ENCODE measurements at regions not wholly inside any gene's neighbourhood (a gene's known extent, or its start where the extent isn't known, plus 50 kb on each side); places are given as distances from the start of the nearest gene placed in this dataset.
A peak's percentile ranks its signal among the peaks of the same experiment; 100 is the strongest.
"Not testable (repeated sequence)": the region's sequence is repeated elsewhere in the genome, so short reads cannot be mapped to it uniquely, and the experiment has no call there.

GRCh38 chr6:92977018-92977417, 442.3 kb downstream of the EPHA7 start:
- ATAC-seq (ENCODE audit: low read depth in 2 of 2) (no peak), DNase-seq (no peak)
- Mint-ChIP-seq H3K36me3 (no peaks in the 10 kb centered on the region), H3K4me1 (no peaks in the 10 kb centered on the region), H3K27ac (no peak overlapping the region), H3K4me3 (no peak overlapping the region), H3K27me3 (no peaks in the 10 kb centered on the region), H3K9me3 (peaks cover 0 to 5% (median under 1%) of the 10 kb centered on the region in 7 donors)

- Mint-ChIP-seq H3K4me1 (no peaks in the 10 kb centered on the region), H3K9me3 (peaks cover 0 to 3% (median 0%) of the 10 kb centered on the region in 7 donors), H3K36me3 (no peaks in the 10 kb centered on the region), H3K4me3 (no peak overlapping the region), H3K27ac (peak overlapping the region in 1 of 6 donors; percentile 42), H3K27me3 (no peaks in the 10 kb centered on the region)
- DNase-seq = no peak
- ATAC-seq (ENCODE audit: low read depth in 2 of 2) = no peak
These were observed 452.0 kb downstream of the EPHA7 start for GRCh38 chr6:92967362-92967761.

DNA sequence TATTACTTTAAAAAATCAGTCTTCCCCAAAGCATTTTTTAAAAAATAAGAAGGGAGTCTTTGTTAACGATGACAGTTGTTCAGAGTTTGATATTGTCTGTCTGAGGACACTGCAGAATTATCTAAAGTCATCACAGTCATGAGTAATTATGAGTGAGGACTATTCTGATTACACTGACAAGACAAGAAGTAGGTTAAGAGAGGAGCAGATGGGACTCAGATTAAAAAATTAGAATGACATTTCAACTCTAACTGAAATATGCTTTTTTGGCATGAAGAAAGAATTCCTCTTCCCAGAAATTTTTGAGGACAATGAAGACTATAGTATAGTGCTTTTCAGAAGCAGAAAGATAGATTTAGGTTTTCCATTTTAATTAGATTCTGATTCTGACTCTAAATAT, 456.5 kb downstream of the EPHA7 start:
- Mint-ChIP-seq H3K4me1 (no peaks in the 10 kb centered on the region), H3K27me3 (no peaks in the 10 kb centered on the region), H3K27ac (no peak overlapping the region), H3K36me3 (peaks cover 0 to 8% of the 10 kb centered on the region in 2 donors), H3K9me3 (peaks cover 7 to 22% (median 12%) of the 10 kb centered on the region in 7 donors), H3K4me3 (no peak overlapping the region)
- ATAC-seq (ENCODE audit: low read depth in 2 of 2) (no peak), DNase-seq (no peak)

DNA sequence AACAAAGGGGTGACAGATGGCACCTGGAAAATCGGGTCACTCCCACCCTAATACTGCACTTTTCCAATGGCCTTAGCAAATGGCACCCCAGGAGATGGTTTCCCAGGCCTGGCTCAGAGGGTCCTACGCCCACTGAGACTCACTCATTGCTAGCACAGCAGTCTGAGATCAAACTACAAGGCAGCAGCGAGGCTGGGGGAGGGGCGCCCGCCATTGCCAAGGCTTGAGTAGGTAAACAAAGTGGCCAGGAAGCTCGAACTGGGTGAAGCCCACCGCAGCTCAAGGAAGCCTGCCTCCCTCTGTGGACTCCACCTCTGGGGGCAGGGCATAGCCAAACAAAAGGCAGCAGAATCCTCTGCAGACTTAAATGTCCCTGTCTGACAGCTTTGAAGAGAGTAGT, 467.2 kb downstream of the EPHA7 start:
- ATAC-seq (ENCODE audit: low read depth in 2 of 2); DNase-seq; H3K4me1 Mint-ChIP-seq; H3K4me3 Mint-ChIP-seq; H3K27ac Mint-ChIP-seq; H3K27me3 Mint-ChIP-seq; H3K36me3 Mint-ChIP-seq: not testable (repeated sequence)
- H3K9me3 Mint-ChIP-seq = peaks cover 0 to 13% (median 5%) of the 10 kb centered on the region in 7 donors

DNA sequence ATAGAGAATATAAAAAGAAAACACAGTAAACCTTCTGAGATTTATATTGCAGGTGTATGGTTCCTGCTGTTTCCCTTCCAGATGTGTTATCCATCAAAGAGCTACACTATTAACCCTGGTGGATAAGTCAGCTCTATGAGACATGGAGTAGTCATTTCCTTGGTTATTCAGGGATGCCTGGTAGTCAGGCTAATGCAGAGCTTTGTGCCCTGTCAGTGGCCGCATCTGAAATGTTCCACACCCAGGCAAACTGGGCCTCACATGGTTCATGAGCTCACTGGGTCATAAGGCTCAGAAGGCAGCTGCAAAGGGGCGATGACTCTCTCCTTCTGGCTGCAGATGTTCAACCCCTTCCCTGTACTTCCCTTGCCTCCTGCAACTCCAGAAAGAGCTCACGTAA, 473.6 kb downstream of the EPHA7 start:
- DNase-seq = no peak
- Mint-ChIP-seq H3K4me1 (no peaks in the 10 kb centered on the region), H3K36me3 (no peaks in the 10 kb centered on the region), H3K9me3 (peaks cover 0 to 4% (median 0%) of the 10 kb centered on the region in 7 donors), H3K27me3 (no peaks in the 10 kb centered on the region), H3K27ac (no peak overlapping the region), H3K4me3 (no peak overlapping the region)
- ATAC-seq (ENCODE audit: low read depth in 2 of 2) = no peak

DNA sequence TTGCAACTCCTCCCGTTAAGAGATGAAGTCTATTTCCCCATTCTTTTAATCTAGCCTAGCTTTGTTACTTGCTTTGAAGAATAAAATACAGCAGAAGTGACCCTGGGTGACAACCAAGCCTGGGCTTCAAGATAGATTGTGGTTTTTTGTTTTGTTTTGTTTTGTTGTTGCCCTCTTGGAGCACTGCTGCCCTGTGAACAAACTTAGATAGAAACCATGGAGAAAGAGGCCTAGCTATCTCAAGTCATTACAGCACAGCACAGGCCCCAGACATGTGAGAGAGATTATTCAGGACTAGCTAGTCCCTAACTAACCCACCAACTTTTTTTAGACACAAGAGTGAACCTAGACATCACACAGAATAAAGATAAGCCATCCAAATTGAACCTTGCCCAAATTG, 475.2 kb downstream of the EPHA7 start:
- no peaks in the 10 kb centered on the region for H3K27me3 Mint-ChIP-seq
- no peak for ATAC-seq (ENCODE audit: low read depth in 2 of 2)
- no peak overlapping the region for H3K27ac Mint-ChIP-seq
- DNase-seq = no peak
- no peaks in the 10 kb centered on the region for H3K4me1 Mint-ChIP-seq
- no peak overlapping the region for H3K4me3 Mint-ChIP-seq
- H3K36me3 Mint-ChIP-seq = no peaks in the 10 kb centered on the region
- H3K9me3 Mint-ChIP-seq = peaks cover 0 to 2% (median 0%) of the 10 kb centered on the region in 7 donors

DNA sequence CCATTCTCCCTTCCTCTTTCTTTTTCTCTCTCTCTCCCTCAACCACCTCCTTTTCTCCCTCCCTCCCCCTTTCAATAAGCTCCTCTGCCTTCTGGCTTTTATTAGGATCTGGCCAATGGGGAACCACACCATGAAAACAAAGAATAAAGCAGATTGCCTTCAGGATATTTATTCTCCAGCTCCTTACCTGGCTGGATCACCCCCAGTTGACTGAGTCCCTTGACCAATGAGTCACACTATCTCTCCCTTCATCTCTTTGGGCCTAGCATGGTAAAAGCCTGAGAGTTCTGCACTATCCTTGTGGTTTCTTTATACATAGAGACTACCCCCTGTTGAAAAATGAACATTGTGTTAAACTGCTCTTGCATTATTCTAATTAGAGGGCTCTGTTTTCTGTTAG, 476.8 kb downstream of the EPHA7 start:
- DNase-seq = no peak
- no peak for ATAC-seq (ENCODE audit: low read depth in 2 of 2)
- Mint-ChIP-seq H3K4me3 (no peak overlapping the region), H3K9me3 (peaks cover 0 to 2% (median 0%) of the 10 kb centered on the region in 7 donors), H3K36me3 (no peaks in the 10 kb centered on the region), H3K27me3 (no peaks in the 10 kb centered on the region), H3K27ac (no peak overlapping the region), H3K4me1 (no peaks in the 10 kb centered on the region)

GRCh38 chr6:92934625-92935024, 484.7 kb downstream of the EPHA7 start:
- H3K9me3 Mint-ChIP-seq = peaks cover 0 to 22% (median 9%) of the 10 kb centered on the region in 7 donors
- H3K4me3 Mint-ChIP-seq = no peak overlapping the region
- no peaks in the 10 kb centered on the region for H3K4me1 Mint-ChIP-seq
- ATAC-seq (ENCODE audit: low read depth in 2 of 2) = no peak
- no peak for DNase-seq
- no peaks in the 10 kb centered on the region for H3K27me3 Mint-ChIP-seq
- peak overlapping the region in 1 of 6 donors; percentile 76 for H3K27ac Mint-ChIP-seq
- no peaks in the 10 kb centered on the region for H3K36me3 Mint-ChIP-seq

GRCh38 chr6:92930171-92930570, 489.2 kb downstream of the EPHA7 start:
- no peaks in the 10 kb centered on the region for H3K27me3 Mint-ChIP-seq
- no peak for ATAC-seq (ENCODE audit: low read depth in 2 of 2)
- DNase-seq = no peak
- H3K27ac Mint-ChIP-seq = no peak overlapping the region
- no peak overlapping the region for H3K4me3 Mint-ChIP-seq
- no peaks in the 10 kb centered on the region for H3K36me3 Mint-ChIP-seq
- H3K4me1 Mint-ChIP-seq = no peaks in the 10 kb centered on the region
- peaks cover 0 to 19% (median 7%) of the 10 kb centered on the region in 7 donors for H3K9me3 Mint-ChIP-seq

GRCh38 chr6:92922216-92922806, 497.0 kb downstream of the EPHA7 start:
- ATAC-seq (ENCODE audit: low read depth in 2 of 2) (no peak), DNase-seq (no peak)
- Mint-ChIP-seq H3K27me3 (no peaks in the 10 kb centered on the region), H3K27ac (no peak overlapping the region), H3K4me1 (no peaks in the 10 kb centered on the region), H3K9me3 (peaks cover 0 to 4% (median 0%) of the 10 kb centered on the region in 7 donors), H3K4me3 (no peak overlapping the region), H3K36me3 (no peaks in the 10 kb centered on the region)

DNA sequence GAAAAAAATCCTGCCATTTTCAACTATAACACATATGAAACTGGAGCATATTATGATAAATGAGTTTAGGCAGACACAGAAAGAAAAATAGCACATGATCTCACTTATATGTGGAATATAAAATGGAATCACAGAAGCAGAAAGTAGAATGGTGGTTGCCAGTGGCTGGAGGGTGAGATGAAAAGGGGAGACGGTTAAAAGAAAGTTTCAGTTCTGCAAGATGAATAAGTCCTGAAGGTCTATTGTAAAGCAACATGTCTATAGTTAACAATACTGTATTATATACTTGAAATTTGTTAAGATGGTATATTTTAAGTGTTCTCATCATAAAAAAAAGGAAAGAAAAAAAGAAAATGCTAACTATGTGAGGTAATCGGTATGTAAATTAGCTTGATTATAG, 503.9 kb downstream of the EPHA7 start:
- DNase-seq (no peak), ATAC-seq (ENCODE audit: low read depth in 2 of 2) (no peak)
- H3K27ac Mint-ChIP-seq = no peak overlapping the region
- no peaks in the 10 kb centered on the region for H3K36me3 Mint-ChIP-seq
- no peaks in the 10 kb centered on the region for H3K4me1 Mint-ChIP-seq
- peaks cover 0 to 4% (median 0%) of the 10 kb centered on the region in 7 donors for H3K9me3 Mint-ChIP-seq
- no peaks in the 10 kb centered on the region for H3K27me3 Mint-ChIP-seq
- no peak overlapping the region for H3K4me3 Mint-ChIP-seq

- Mint-ChIP-seq H3K4me3 (no peak overlapping the region), H3K27ac (no peak overlapping the region), H3K36me3 (no peaks in the 10 kb centered on the region), H3K9me3 (peaks cover 0 to 4% (median 0%) of the 10 kb centered on the region in 7 donors), H3K4me1 (no peaks in the 10 kb centered on the region), H3K27me3 (no peaks in the 10 kb centered on the region)
- no peak for ATAC-seq (ENCODE audit: low read depth in 2 of 2)
- no peak for DNase-seq
These were observed 508.1 kb downstream of the EPHA7 start for GRCh38 chr6:92911301-92911700.

- no peaks in the 10 kb centered on the region for H3K27me3 Mint-ChIP-seq
- no peaks in the 10 kb centered on the region for H3K4me1 Mint-ChIP-seq
- peaks cover 0 to 4% (median 0%) of the 10 kb centered on the region in 7 donors for H3K9me3 Mint-ChIP-seq
- ATAC-seq (ENCODE audit: low read depth in 2 of 2) (no peak), DNase-seq (no peak)
- no peak overlapping the region for H3K4me3 Mint-ChIP-seq
- no peak overlapping the region for H3K27ac Mint-ChIP-seq
- no peaks in the 10 kb centered on the region for H3K36me3 Mint-ChIP-seq
These were observed 508.7 kb downstream of the EPHA7 start for GRCh38 chr6:92910646-92911045.

- H3K4me1 Mint-ChIP-seq = no peaks in the 10 kb centered on the region
- H3K27me3 Mint-ChIP-seq = no peaks in the 10 kb centered on the region
- H3K27ac Mint-ChIP-seq = no peak overlapping the region
- H3K36me3 Mint-ChIP-seq = no peaks in the 10 kb centered on the region
- H3K4me3 Mint-ChIP-seq = no peak overlapping the region
- no peak for DNase-seq
- H3K9me3 Mint-ChIP-seq = peaks cover 0 to 3% (median 0%) of the 10 kb centered on the region in 7 donors
- ATAC-seq (ENCODE audit: low read depth in 2 of 2) = no peak
These were observed 513.0 kb downstream of the EPHA7 start for GRCh38 chr6:92906385-92906784.

GRCh38 chr6:92893741-92894140, 525.6 kb downstream of the EPHA7 start:
- peaks cover 0 to 5% (median 3%) of the 10 kb centered on the region in 7 donors for H3K9me3 Mint-ChIP-seq
- no peak for ATAC-seq (ENCODE audit: low read depth in 2 of 2)

More at GRCh38 chr6:92893741-92894140, 525.6 kb downstream of the EPHA7 start:
- no peak for DNase-seq
- H3K4me1 Mint-ChIP-seq = no peaks in the 10 kb centered on the region
- no peak overlapping the region for H3K27ac Mint-ChIP-seq
- no peaks in the 10 kb centered on the region for H3K36me3 Mint-ChIP-seq
- H3K27me3 Mint-ChIP-seq = no peaks in the 10 kb centered on the region
- H3K4me3 Mint-ChIP-seq = no peak overlapping the region
